HG03354 (cell line): ENCODE measurements at regions not wholly inside any gene's neighbourhood (a gene's known extent, or its start where the extent isn't known, plus 50 kb on each side); places are given as distances from the start of the nearest gene placed in this dataset.
"Not testable (repeated sequence)": the region's sequence is repeated elsewhere in the genome, so short reads cannot be mapped to it uniquely, and the experiment has no call there.

Experiments used
- ATAC-seq: cut with Tn5 transposase; IDR thresholded peaks from one replicate; pipeline ENCODE4 v1.9.1; 2021; ENCODE audit warnings: mild to moderate bottlenecking; ENCODE audit not compliant: unreplicated experiment, poor library complexity, severe bottlenecking

GRCh38 chr3:177445549-177445948 lies 248.3 kb upstream of the TBL1XR1 start:
- ATAC-seq = no peak

- ATAC-seq = no peak
These were observed 248.9 kb upstream of the TBL1XR1 start for GRCh38 chr3:177446165-177446601.

GRCh38 chr3:177447938-177448337 lies 250.7 kb upstream of the TBL1XR1 start:
- no peak for ATAC-seq

- peak; percentile 47 for ATAC-seq
These were observed 251.7 kb upstream of the TBL1XR1 start for GRCh38 chr3:177448987-177449359.

- ATAC-seq = peak; percentile 89
These were observed 252.2 kb upstream of the TBL1XR1 start for GRCh38 chr3:177449360-177450006.

- ATAC-seq = no peak
These were observed 254.0 kb upstream of the TBL1XR1 start for GRCh38 chr3:177451301-177451750.

GRCh38 chr3:177451864-177452830 lies 254.9 kb upstream of the TBL1XR1 start:
- no peak for ATAC-seq

GRCh38 chr3:177452831-177453450 lies 255.7 kb upstream of the TBL1XR1 start:
- ATAC-seq = no peak

- ATAC-seq = no peak
These were observed 256.2 kb upstream of the TBL1XR1 start for GRCh38 chr3:177453451-177453844.

- not testable (repeated sequence) for ATAC-seq
These were observed 259.9 kb upstream of the TBL1XR1 start for GRCh38 chr3:177457204-177457603.

GRCh38 chr3:177459401-177459800 lies 262.1 kb upstream of the TBL1XR1 start:
- no peak for ATAC-seq

- ATAC-seq = no peak
These were observed 262.8 kb upstream of the TBL1XR1 start for GRCh38 chr3:177460047-177460446.

GRCh38 chr3:177461765-177462164 lies 264.5 kb upstream of the TBL1XR1 start:
- ATAC-seq = no peak

- ATAC-seq = not testable (repeated sequence)
These were observed 266.1 kb upstream of the TBL1XR1 start for GRCh38 chr3:177463341-177463740.

- no peak for ATAC-seq
These were observed 266.6 kb upstream of the TBL1XR1 start for GRCh38 chr3:177463863-177464262.

GRCh38 chr3:177464392-177465256 lies 267.3 kb upstream of the TBL1XR1 start:
- no peak for ATAC-seq

- ATAC-seq = no peak
These were observed 268.0 kb upstream of the TBL1XR1 start for GRCh38 chr3:177465257-177465642.

- no peak for ATAC-seq
These were observed 268.8 kb upstream of the TBL1XR1 start for GRCh38 chr3:177466074-177466473.

GRCh38 chr3:177466622-177467021 lies 269.3 kb upstream of the TBL1XR1 start:
- ATAC-seq = not testable (repeated sequence)
